Mammary epithelial cell (primary cell): ENCODE measurements at regions not wholly inside any gene's neighbourhood (a gene's known extent, or its start where the extent isn't known, plus 50 kb on each side); places are given as distances from the start of the nearest gene placed in this dataset.

ENCODE experiments used
- CTCF ChIP-seq, 2 donors: IDR thresholded peaks in 1 of 2; conservative IDR thresholded peaks in 1 of 2; 2 replicates each; pipeline ENCODE4 v1.5.1; 2011 to 2012; ENCODE audit warnings: inconsistent platforms in 2 of 2, low read length in 2 of 2, mild to moderate bottlenecking in 2 of 2, control low read depth in 1 of 2, low read depth in 1 of 2; ENCODE audit not compliant: insufficient read depth in 1 of 2; ENCODE audit errors: extremely low read depth in 1 of 2
- EZH2 ChIP-seq: IDR thresholded peaks from 2 replicates; pipeline ENCODE4 v1.6.1; 2012; ENCODE audit warnings: low read length, inconsistent platforms, borderline replicate concordance

- no peak for TF ChIP-seq CTCF (conservative IDR thresholded peaks at IDR 0.05 in 1 of 2, IDR thresholded peaks at IDR 0.05 in 1 of 2; ENCODE audit: extremely low read depth in 1 of 2, insufficient read depth in 1 of 2, low read depth in 1 of 2, low read length in 2 of 2)
- no peak for TF ChIP-seq EZH2
These were observed 1525.7 kb downstream of the SI start for GRCh38 chr3:163552659-163552966.
